ENCODE measurements at regions not wholly inside any gene's neighbourhood (a gene's known extent, or its start where the extent isn't known, plus 50 kb on each side); places are given as distances from the start of the nearest gene placed in this dataset.

DNA sequence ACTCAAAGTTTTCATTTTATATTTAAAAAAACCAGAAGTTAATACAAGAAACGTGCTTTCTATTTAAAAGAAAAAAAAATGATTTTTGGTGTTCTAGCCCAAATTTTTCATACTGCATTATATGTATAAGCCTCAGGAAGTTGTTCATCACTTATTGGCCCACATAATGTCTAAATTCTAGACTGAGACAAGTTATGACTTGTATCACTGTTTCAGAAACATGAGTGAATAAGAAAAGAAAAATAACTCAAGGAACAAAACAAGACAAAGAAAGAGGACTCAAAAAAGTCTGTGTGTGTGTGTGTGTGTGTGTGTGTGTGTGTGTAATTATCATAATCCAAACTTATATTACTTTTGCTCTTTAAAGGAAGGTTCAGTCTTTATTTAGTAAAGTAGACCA lies 929.8 kb downstream of the GALC start:
- no peaks in the 10 kb centered on the region for H3K9me3 ChIP-seq (ENCODE audit: low read depth)
- H3K4me1 ChIP-seq (ENCODE audit: low read depth) = no peaks in the 10 kb centered on the region
- H3K36me3 ChIP-seq = no peaks in the 10 kb centered on the region
- no peak overlapping the region for H3K4me3 ChIP-seq
- DNase-seq (ENCODE audit: low read depth in 1 of 2, low spot score in 1 of 2) = no peak
- H3K27me3 ChIP-seq = no peaks in the 10 kb centered on the region
- TF ChIP-seq, protein P1, sequence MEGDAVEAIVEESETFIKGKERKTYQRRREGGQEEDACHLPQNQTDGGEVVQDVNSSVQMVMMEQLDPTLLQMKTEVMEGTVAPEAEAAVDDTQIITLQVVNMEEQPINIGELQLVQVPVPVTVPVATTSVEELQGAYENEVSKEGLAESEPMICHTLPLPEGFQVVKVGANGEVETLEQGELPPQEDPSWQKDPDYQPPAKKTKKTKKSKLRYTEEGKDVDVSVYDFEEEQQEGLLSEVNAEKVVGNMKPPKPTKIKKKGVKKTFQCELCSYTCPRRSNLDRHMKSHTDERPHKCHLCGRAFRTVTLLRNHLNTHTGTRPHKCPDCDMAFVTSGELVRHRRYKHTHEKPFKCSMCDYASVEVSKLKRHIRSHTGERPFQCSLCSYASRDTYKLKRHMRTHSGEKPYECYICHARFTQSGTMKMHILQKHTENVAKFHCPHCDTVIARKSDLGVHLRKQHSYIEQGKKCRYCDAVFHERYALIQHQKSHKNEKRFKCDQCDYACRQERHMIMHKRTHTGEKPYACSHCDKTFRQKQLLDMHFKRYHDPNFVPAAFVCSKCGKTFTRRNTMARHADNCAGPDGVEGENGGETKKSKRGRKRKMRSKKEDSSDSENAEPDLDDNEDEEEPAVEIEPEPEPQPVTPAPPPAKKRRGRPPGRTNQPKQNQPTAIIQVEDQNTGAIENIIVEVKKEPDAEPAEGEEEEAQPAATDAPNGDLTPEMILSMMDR (IDR thresholded peaks at IDR 0.05; ENCODE audit: low read depth, low read length) = no peak
- H3K27ac ChIP-seq = no peak overlapping the region

DNA sequence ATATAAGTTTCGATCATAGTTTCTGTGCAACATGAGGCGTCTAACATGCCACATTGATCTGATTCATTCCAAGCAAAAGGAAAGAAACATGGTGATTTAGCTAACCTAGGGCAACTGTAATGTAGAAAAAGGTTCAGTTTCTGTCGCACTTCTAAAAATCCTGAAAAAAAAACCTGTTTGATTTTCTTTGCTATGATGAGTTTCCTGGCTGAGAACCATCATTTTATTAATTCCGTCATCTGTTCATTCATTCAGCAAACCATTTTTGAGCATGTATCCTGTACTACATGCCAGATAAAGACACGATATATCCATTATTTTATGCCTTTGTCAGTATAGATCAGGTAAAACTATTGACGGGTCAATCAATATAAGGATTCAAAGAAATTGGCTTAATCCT lies 932.6 kb downstream of the GALC start:
- no peaks in the 10 kb centered on the region for H3K36me3 ChIP-seq
- no peak overlapping the region for H3K4me3 ChIP-seq
- no peak for DNase-seq (ENCODE audit: low read depth in 1 of 2, low spot score in 1 of 2)
- H3K4me1 ChIP-seq (ENCODE audit: low read depth) = no peaks in the 10 kb centered on the region
- H3K27ac ChIP-seq = no peak overlapping the region
- no peaks in the 10 kb centered on the region for H3K9me3 ChIP-seq (ENCODE audit: low read depth)
- TF ChIP-seq, protein P1 (IDR thresholded peaks at IDR 0.05; ENCODE audit: low read depth, low read length) = no peak
- H3K27me3 ChIP-seq = no peaks in the 10 kb centered on the region

DNA sequence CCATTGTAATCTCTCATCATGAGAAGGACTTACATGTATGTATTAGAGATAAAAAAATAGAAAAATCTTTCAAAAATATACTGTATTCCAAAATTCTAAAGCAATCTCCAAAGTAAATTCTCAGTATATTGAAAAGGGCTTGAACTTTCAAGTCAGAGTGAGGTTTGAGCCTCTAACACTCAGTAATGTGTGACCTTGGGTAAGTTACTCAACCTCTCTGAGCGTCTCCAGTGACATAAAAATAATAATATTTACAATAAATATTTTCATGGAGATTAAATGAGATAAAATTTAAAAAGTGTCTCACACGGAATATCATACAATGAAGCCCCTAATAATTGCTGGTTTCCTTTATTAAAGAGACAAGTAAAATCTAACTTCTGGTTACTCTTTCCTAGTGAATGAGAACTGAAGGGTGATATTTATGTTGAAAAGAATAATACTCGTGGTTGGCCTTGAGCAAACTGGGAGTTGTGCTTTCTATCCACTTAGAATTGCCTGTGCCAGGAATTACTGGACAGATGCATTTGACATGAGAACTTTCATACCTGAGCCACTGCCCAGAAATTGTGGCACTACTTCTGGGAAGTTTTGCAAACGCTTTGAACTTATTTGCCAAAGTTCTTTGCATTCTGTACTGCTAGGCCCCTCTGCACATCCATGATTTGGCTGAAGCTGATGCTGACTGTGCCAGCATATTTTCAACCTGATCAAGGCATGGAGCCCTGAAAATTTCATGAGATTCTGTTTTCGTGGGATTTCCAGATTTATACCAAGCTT lies 933.7 kb downstream of the GALC start:
- H3K4me3 ChIP-seq = no peak overlapping the region
- no peaks in the 10 kb centered on the region for H3K4me1 ChIP-seq (ENCODE audit: low read depth)
- no peak for DNase-seq (ENCODE audit: low read depth in 1 of 2, low spot score in 1 of 2)
- no peaks in the 10 kb centered on the region for H3K36me3 ChIP-seq
- H3K27ac ChIP-seq = no peak overlapping the region
- H3K27me3 ChIP-seq = no peaks in the 10 kb centered on the region
- H3K9me3 ChIP-seq (ENCODE audit: low read depth) = no peaks in the 10 kb centered on the region
- TF ChIP-seq, protein P1 (IDR thresholded peaks at IDR 0.05; ENCODE audit: low read depth, low read length) = no peak

DNA sequence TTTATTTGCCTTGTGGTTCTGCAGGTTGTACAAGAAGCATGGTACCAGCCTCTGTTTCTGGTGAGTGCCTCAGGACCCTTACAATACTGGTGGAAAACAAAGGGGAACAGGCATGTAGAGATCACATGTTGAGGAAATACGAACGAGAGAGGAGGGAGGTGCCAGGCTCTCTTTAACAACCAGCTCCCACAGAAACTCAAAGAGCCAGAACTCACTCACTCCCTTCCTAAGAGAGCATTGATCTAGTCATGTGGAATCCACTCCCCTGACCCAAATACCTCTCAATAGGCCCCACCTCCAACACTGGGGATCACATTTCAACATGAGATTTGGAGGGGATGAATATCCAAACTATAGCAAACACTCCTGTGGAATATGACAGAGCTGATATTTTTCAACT lies 938.0 kb downstream of the GALC start:
- DNase-seq (ENCODE audit: low read depth in 1 of 2, low spot score in 1 of 2) = no peak
- no peaks in the 10 kb centered on the region for H3K9me3 ChIP-seq (ENCODE audit: low read depth)
- TF ChIP-seq, protein P1 (IDR thresholded peaks at IDR 0.05; ENCODE audit: low read depth, low read length) = no peak

DNA sequence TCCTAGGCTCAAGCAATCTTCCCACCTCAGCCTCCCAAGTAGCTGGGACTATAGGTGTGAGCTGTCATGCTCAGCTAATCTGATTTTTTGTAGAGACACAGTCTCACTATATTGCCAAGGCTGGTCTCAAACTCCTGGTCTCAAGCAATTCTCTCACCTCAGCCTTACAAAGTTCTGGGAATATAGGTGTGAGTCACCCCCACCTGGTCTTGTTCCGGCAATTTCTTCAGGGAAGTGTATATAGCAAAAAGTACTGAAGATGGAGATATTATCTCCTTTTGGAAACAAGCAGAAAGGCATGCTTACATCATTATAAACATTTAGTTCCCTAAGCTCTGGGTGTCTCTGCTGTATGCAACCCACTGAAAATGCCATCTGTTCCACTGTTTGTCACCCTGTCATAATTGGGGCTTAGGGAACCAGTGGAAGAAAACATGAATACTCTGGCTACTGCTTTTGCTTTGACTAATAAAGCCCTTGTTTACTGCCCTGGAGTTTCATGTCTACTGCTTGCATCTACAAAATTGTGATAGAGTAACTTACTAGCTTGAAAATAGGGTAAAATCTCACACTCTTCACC lies 940.2 kb downstream of the GALC start:
- no peak overlapping the region for H3K4me3 ChIP-seq
- no peaks in the 10 kb centered on the region for H3K4me1 ChIP-seq (ENCODE audit: low read depth)
- H3K27ac ChIP-seq = no peak overlapping the region
- H3K27me3 ChIP-seq = no peaks in the 10 kb centered on the region
- no peaks in the 10 kb centered on the region for H3K9me3 ChIP-seq (ENCODE audit: low read depth)
- TF ChIP-seq, protein P1 (IDR thresholded peaks at IDR 0.05; ENCODE audit: low read depth, low read length) = no peak
- H3K36me3 ChIP-seq = no peaks in the 10 kb centered on the region
- no peak for DNase-seq (ENCODE audit: low read depth in 1 of 2, low spot score in 1 of 2)

More for the DNA sequence above, 938.0 kb downstream of the GALC start:
- Histone ChIP-seq H3K4me1 (ENCODE audit: low read depth) (no peaks in the 10 kb centered on the region), H3K4me3 (no peak overlapping the region), H3K27ac (no peak overlapping the region), H3K36me3 (no peaks in the 10 kb centered on the region), H3K27me3 (no peaks in the 10 kb centered on the region)
